DND-41 (cell line): ENCODE measurements at regions not wholly inside any gene's neighbourhood (a gene's known extent, or its start where the extent isn't known, plus 50 kb on each side); places are given as distances from the start of the nearest gene placed in this dataset.
A peak's percentile ranks its signal among the peaks of the same experiment; 100 is the strongest.

Experiments used
- EZH2 ChIP-seq: IDR thresholded peaks from 3 replicates; pipeline ENCODE4 v1.6.1; 2012; ENCODE audit warnings: borderline replicate concordance, low read depth, mild to moderate bottlenecking, moderate library complexity, low read length, inconsistent platforms; ENCODE audit not compliant: severe bottlenecking
- TF ChIP-seq, protein P1 (sequence below): IDR thresholded peaks from 2 replicates; pipeline ENCODE4 v1.5.1; 2012; ENCODE audit warnings: borderline replicate concordance, low read length, moderate library complexity, mild to moderate bottlenecking; ENCODE audit not compliant: poor library complexity, severe bottlenecking; ENCODE audit errors: extremely low read depth

DNA sequence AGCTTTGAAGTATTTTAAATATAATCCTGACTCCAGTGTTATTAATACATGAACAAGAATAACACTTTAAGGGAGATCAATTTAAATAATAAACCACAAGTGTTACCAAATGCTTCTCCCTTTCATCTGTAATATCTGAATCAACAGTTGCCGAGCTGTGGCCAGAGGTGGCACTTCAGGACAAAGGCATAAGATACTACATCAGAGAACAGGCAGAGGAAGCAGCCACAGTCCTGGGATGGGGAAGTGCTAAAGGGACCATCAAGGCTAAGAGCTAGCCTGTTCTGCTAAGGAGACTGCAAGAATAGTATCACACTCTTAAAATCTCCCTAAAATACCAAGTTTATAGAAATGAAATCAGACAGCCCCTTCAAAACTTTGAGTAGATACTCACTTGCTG, 378.2 kb upstream of the PRKCQ start:
- TF ChIP-seq, protein P1, sequence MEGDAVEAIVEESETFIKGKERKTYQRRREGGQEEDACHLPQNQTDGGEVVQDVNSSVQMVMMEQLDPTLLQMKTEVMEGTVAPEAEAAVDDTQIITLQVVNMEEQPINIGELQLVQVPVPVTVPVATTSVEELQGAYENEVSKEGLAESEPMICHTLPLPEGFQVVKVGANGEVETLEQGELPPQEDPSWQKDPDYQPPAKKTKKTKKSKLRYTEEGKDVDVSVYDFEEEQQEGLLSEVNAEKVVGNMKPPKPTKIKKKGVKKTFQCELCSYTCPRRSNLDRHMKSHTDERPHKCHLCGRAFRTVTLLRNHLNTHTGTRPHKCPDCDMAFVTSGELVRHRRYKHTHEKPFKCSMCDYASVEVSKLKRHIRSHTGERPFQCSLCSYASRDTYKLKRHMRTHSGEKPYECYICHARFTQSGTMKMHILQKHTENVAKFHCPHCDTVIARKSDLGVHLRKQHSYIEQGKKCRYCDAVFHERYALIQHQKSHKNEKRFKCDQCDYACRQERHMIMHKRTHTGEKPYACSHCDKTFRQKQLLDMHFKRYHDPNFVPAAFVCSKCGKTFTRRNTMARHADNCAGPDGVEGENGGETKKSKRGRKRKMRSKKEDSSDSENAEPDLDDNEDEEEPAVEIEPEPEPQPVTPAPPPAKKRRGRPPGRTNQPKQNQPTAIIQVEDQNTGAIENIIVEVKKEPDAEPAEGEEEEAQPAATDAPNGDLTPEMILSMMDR = peak; percentile 15
- no peak for TF ChIP-seq EZH2
